ENCODE measurements at regions not wholly inside any gene's neighbourhood (a gene's known extent, or its start where the extent isn't known, plus 50 kb on each side); places are given as distances from the start of the nearest gene placed in this dataset.

GRCh38 chr5:154129921-154130320 lies 60.6 kb upstream of the GALNT10 start:
- H3K36me3 Mint-ChIP-seq (ENCODE audit: low read depth) = no peaks in the 10 kb centered on the region
- no peak overlapping the region for H3K4me3 Mint-ChIP-seq
- DNase-seq (no peak), ATAC-seq (no peak)
- peaks cover 39% of the 10 kb centered on the region for H3K27me3 Mint-ChIP-seq (ENCODE audit: low read depth)
- H3K27ac Mint-ChIP-seq = no peak overlapping the region
- ChIA-PET CTCF (interaction anchor here (1.3 kb wide), 1 partner anchor 51 kb away, joined by 3 read pairs; no protein-coding TSS in a partner anchor), POLR2A (no interaction called here)
- H3K4me1 Mint-ChIP-seq (ENCODE audit: low read depth) = no peaks in the 10 kb centered on the region
- H3K9me3 Mint-ChIP-seq (ENCODE audit: insufficient read depth) = peaks cover 2% of the 10 kb centered on the region

DNA sequence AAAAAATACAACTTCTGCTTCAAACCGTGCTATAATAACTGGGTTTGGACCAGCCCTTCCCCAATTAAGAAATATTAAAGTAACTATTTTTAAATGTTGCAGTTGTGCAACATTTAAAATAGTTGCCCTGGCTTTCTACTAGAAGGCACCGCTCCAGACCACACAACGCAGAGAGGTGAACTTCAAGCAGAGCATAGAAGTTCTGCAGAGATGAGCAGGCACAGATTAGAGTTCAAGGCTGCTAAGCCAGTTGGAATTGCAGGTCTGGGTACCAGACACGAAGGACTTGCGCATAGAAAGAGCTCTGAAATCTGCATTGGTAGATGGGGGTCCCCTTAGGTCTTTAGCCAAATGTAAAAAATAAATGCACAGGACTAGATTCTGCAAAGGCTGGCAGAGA lies 58.7 kb upstream of the GALNT10 start:
- ChIA-PET POLR2A (no interaction called here), CTCF (no interaction called here)
- Mint-ChIP-seq H3K36me3 (ENCODE audit: low read depth) (no peaks in the 10 kb centered on the region), H3K9me3 (ENCODE audit: insufficient read depth) (no peaks in the 10 kb centered on the region), H3K27me3 (ENCODE audit: low read depth) (peaks cover 33% of the 10 kb centered on the region), H3K4me3 (no peak overlapping the region), H3K27ac (no peak overlapping the region), H3K4me1 (ENCODE audit: low read depth) (no peaks in the 10 kb centered on the region)
- DNase-seq = no peak
- no peak for ATAC-seq

DNA sequence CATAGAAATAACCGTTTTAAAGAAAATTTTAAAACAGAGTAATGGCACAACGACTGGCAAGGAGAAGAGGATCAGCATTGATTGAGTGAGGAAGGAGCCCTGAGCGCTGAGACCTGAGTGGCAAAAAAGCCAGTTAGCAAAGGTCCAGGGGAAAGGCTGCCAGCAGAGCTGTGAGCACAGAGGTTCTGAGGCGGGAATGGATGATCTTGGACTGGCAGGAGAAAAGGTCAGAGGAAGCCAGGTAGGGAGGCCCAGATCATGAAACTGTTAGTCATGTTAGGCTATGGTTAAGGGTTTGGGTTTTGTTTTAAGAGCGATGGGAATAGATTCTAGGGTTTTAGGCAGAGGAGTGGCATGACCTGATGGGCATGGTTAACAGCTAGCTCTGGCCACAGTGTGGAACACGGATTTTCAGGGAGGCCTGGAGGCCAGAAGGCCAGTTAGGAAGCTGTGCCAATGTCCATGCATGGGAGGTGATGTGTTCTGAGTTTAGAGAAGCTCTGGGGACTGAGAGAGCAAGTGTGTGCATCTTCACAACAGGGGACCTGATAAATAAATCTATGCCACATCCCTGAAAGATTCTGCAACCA lies 57.7 kb upstream of the GALNT10 start:
- H3K27ac Mint-ChIP-seq = no peak overlapping the region
- no peaks in the 10 kb centered on the region for H3K4me1 Mint-ChIP-seq (ENCODE audit: low read depth)
- no peak overlapping the region for H3K4me3 Mint-ChIP-seq
- H3K36me3 Mint-ChIP-seq (ENCODE audit: low read depth) = no peaks in the 10 kb centered on the region
- CTCF ChIA-PET = no interaction called here
- ATAC-seq = no peak
- H3K27me3 Mint-ChIP-seq (ENCODE audit: low read depth) = peaks cover 30% of the 10 kb centered on the region
- POLR2A ChIA-PET = no interaction called here
- no peaks in the 10 kb centered on the region for H3K9me3 Mint-ChIP-seq (ENCODE audit: insufficient read depth)
- no peak for DNase-seq

DNA sequence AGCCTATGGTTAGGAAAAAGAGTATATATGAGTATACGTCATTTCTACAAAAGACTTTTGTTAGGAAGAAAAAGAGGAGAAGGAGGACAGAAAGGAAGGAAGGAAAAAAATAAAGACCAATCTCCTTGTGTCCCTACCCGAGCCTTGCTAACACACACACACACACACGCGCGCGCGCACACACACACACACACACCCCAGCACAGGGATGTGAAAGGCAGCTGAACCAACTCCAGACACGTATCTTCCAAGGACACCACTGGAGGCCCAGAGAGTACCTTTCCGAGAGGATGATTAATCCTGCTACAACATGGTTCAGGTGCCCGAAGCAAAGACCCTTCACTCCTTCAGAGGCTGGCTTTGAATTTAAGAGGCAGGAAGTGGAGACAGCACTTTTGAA lies 56.9 kb upstream of the GALNT10 start:
- Mint-ChIP-seq H3K27ac (no peak overlapping the region), H3K9me3 (ENCODE audit: insufficient read depth) (no peaks in the 10 kb centered on the region), H3K4me1 (ENCODE audit: low read depth) (no peaks in the 10 kb centered on the region), H3K27me3 (ENCODE audit: low read depth) (peaks cover 29% of the 10 kb centered on the region), H3K36me3 (ENCODE audit: low read depth) (no peaks in the 10 kb centered on the region), H3K4me3 (no peak overlapping the region)
- POLR2A ChIA-PET = no interaction called here
- CTCF ChIA-PET = no interaction called here
- DNase-seq (no peak), ATAC-seq (no peak)

- no peak overlapping the region for H3K4me3 Mint-ChIP-seq
- no peaks in the 10 kb centered on the region for H3K9me3 Mint-ChIP-seq (ENCODE audit: insufficient read depth)
- H3K27me3 Mint-ChIP-seq (ENCODE audit: low read depth) = peaks cover 28% of the 10 kb centered on the region
- DNase-seq (no peak), ATAC-seq (no peak)
- no peak overlapping the region for H3K27ac Mint-ChIP-seq
- H3K4me1 Mint-ChIP-seq (ENCODE audit: low read depth) = no peaks in the 10 kb centered on the region
- H3K36me3 Mint-ChIP-seq (ENCODE audit: low read depth) = no peaks in the 10 kb centered on the region
- CTCF ChIA-PET = no interaction called here
- POLR2A ChIA-PET = interaction anchor here (0.6 kb wide), 1 partner anchor 60 kb away, joined by 3 read pairs; no protein-coding TSS in a partner anchor
These were observed 56.0 kb upstream of the GALNT10 start for GRCh38 chr5:154134499-154134898.

DNA sequence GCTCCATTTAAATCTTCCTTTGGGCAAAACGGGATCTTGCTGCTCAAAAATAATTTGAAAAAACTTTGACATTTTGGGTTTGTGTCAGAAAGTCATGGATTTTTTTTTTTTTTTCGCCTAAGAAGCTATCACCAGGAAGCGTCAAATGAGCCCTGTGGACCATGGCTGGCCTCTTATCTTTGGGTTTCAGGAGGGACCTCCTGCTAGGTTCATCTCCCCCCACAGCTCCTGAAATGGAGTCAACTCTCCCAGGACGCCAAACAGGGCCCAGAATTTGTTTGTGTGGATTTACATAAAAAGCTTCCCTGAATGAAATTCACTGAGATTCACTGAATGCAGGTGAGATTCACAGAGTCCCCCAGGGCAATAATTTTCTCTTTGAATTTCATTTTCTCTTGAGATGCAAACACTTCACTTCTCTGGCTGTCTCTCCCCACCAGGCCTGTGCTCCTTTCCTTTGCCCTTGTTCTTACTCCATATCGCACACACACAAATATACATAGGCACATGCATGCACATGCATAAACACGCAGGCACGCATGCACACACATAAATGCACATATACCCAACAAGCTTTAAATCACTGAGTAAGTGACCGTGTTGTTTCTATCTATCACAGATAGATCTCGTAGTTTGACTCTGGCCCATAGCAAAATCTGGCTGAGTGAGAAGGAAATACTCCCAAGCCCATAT lies 55.3 kb upstream of the GALNT10 start:
- H3K27ac Mint-ChIP-seq = no peak overlapping the region
- ATAC-seq (no peak), DNase-seq (no peak)
- no peaks in the 10 kb centered on the region for H3K4me1 Mint-ChIP-seq (ENCODE audit: low read depth)
- no peaks in the 10 kb centered on the region for H3K36me3 Mint-ChIP-seq (ENCODE audit: low read depth)
- ChIA-PET CTCF (no interaction called here), POLR2A (no interaction called here)
- H3K27me3 Mint-ChIP-seq (ENCODE audit: low read depth) = peaks cover 23% of the 10 kb centered on the region
- H3K9me3 Mint-ChIP-seq (ENCODE audit: insufficient read depth) = no peaks in the 10 kb centered on the region
- no peak overlapping the region for H3K4me3 Mint-ChIP-seq

- CTCF ChIA-PET = no interaction called here
- ATAC-seq (no peak), DNase-seq (no peak)
- Mint-ChIP-seq H3K27ac (no peak overlapping the region), H3K36me3 (ENCODE audit: low read depth) (no peaks in the 10 kb centered on the region), H3K27me3 (ENCODE audit: low read depth) (peaks cover 23% of the 10 kb centered on the region), H3K4me3 (no peak overlapping the region), H3K4me1 (ENCODE audit: low read depth) (no peaks in the 10 kb centered on the region), H3K9me3 (ENCODE audit: insufficient read depth) (no peaks in the 10 kb centered on the region)
- POLR2A ChIA-PET = no interaction called here
These were observed 54.4 kb upstream of the GALNT10 start for GRCh38 chr5:154136141-154136540.

- CTCF ChIA-PET = interaction anchor here (0.9 kb wide), 1 partner anchor 66 kb away, joined by 3 read pairs; no protein-coding TSS in a partner anchor
- DNase-seq = no peak
- POLR2A ChIA-PET = interaction anchor here (0.7 kb wide), 1 partner anchor 1001 kb away, joined by 3 read pairs; no protein-coding TSS in a partner anchor
- ATAC-seq = no peak
- no peaks in the 10 kb centered on the region for H3K9me3 Mint-ChIP-seq (ENCODE audit: insufficient read depth)
- no peak overlapping the region for H3K27ac Mint-ChIP-seq
- no peak overlapping the region for H3K4me3 Mint-ChIP-seq
- no peaks in the 10 kb centered on the region for H3K36me3 Mint-ChIP-seq (ENCODE audit: low read depth)
- H3K27me3 Mint-ChIP-seq (ENCODE audit: low read depth) = peaks cover 19% of the 10 kb centered on the region
- H3K4me1 Mint-ChIP-seq (ENCODE audit: low read depth) = no peaks in the 10 kb centered on the region
These were observed 51.8 kb upstream of the GALNT10 start for GRCh38 chr5:154138701-154139100.

DNA sequence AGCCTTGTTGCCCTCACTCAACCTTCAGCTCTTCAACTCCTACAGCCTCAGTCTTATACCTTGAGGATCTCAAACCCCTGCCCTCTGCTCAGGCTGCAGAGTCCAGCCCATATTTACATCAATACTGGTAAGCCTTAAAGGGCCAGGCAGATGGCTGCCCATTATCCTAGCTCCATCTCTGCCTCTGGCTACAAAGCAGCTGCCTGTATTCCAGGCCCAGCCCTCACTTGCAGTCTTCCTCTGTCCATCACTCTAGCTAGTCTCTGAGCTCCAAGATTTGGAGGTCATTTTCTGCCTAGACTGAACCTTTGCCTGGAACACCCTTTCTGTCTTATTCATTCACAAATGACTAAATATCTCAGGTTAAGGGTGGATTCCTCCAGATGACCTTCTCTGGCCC lies 50.2 kb upstream of the GALNT10 start:
- ChIA-PET POLR2A (no interaction called here), CTCF (interaction anchor here (0.8 kb wide), 1 partner anchor 68 kb away, joined by 3 read pairs; no protein-coding TSS in a partner anchor)
- H3K4me1 Mint-ChIP-seq (ENCODE audit: low read depth) = no peaks in the 10 kb centered on the region
- DNase-seq = no peak
- H3K4me3 Mint-ChIP-seq = no peak overlapping the region
- H3K27me3 Mint-ChIP-seq (ENCODE audit: low read depth) = peaks cover 10% of the 10 kb centered on the region
- no peak overlapping the region for H3K27ac Mint-ChIP-seq
- no peak for ATAC-seq
- H3K36me3 Mint-ChIP-seq (ENCODE audit: low read depth) = no peaks in the 10 kb centered on the region
- no peaks in the 10 kb centered on the region for H3K9me3 Mint-ChIP-seq (ENCODE audit: insufficient read depth)
